NCI-H1436 (cell line): ENCODE measurements at regions not wholly inside any gene's neighbourhood (a gene's known extent, or its start where the extent isn't known, plus 50 kb on each side); places are given as distances from the start of the nearest gene placed in this dataset.
"Not testable (repeated sequence)": the region's sequence is repeated elsewhere in the genome, so short reads cannot be mapped to it uniquely, and the experiment has no call there.

Experiments used
- DNase-seq: peaks from one replicate; lab custom pipeline; 2025; lab: John Stamatoyannopoulos, UW

GRCh38 chr20:47927944-47928343 lies 142.7 kb upstream of the SULF2 start:
- no peak for DNase-seq

DNA sequence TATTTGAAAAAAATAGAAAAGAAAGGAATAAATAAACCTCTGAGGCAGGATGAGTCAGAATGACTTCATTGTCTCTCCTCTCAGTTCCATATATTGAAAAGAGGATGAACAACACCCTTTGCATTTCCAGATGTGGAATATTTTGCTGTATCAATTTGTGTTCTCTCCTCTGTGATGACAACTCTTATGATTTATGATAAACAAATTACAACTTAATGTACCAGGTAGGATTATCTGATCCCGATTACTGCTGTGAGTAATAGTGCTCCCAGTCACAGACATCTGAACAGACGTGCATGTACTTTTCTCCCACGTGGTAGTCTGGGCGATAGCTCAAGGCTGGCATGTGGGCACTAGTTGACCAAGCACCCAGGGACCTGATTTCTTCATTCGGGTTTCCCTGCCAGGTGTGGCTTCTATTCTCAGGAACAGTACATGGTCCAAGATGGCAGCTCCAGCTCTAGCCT lies 142.1 kb upstream of the SULF2 start:
- no peak for DNase-seq

DNA sequence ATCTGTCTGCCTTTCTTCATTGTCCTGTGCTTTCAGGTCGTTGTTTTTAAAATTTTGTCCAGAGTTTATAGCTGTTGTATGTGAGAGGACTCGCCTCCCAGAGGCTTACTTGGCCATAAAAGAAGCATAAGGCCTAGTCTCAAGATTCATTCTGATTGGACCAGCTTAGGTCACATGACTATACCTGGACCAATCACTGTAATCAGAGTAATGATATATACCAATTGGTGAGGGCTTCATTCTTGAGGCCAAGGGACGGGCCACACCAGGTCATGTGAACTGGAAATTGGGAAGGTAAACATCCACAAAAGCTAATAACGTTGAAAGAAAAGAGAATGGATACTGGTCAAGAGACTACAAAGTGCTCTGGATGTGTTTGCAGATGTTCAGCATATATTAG lies 141.4 kb upstream of the SULF2 start:
- no peak for DNase-seq

- DNase-seq, result no peak
Observed at GRCh38 chr20:47925593-47925992, 140.3 kb upstream of the SULF2 start.

GRCh38 chr20:47922269-47922668 lies 137.0 kb upstream of the SULF2 start:
- DNase-seq, result no peak

GRCh38 chr20:47921829-47922228 lies 136.5 kb upstream of the SULF2 start:
- not testable (repeated sequence) for DNase-seq

- no peak for DNase-seq
Observed at GRCh38 chr20:47921408-47921807, 136.1 kb upstream of the SULF2 start.

DNA sequence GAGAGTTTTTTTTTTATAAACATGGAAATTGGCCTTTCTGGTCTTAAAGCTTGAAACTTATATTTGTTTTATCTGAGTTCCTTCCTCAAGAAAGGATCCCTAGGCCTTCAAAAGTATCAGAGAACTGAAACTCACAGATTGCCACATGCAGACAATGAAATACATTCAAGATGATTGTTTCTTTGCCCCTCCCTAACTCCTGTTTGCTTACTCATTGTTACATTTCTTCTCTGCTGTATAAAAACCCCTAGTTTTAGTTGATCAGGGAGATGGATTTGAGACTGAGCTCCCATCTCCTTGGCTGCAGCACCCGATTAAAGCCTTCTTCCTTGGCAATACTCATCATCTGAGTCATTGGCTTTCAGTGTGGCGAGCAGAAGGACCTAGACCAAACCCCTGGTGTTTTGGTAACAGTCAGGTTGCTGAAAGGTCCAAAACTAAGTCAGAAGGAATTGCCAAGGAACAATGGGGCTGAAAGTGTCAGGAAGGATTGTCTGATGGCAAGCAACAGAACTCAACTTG lies 132.3 kb upstream of the SULF2 start:
- no peak for DNase-seq

DNA sequence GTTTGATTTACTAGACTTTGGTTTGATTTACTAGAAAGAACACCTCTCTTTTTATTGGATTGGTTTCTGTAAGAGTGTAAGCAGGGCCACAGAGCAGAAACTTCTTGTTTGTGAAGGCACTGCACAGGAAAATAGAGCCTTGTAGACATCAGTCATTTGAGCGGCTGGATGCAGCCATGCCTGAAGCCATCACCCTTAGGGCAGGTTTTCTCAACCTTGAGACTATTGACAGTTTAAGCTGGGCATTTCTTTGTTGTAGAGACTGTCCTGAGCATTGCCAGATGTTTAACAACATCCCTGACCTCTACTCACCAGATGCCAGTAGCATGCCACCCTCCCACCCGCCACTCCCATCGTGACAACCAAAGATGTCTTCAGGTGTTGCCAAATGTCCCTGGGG lies 130.2 kb upstream of the SULF2 start:
- DNase-seq, result no peak

- DNase-seq, result no peak
Observed at GRCh38 chr20:47914792-47915191, 129.5 kb upstream of the SULF2 start.

GRCh38 chr20:47912786-47913501 lies 127.7 kb upstream of the SULF2 start:
- not testable (repeated sequence) for DNase-seq

DNA sequence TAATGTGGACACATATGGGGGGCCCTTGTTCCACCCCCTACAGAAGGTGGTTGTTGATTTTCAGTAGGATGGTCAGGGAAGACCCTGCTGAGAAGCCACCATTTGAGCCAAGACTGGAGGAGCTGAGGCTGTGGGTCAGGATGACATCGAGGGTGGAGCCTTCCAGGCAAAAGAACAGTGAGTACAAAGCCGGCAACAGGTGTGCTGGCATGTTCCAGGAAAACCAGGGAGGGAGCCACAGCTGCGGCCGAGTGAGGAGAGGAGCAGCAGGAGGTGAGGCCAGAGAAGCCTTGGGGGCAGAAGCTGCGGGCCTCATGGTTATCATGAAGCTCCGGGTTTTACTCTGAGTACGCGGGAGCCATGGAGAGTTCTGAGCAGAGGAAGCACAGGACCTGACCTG lies 126.9 kb upstream of the SULF2 start:
- DNase-seq, result not testable (repeated sequence)

DNA sequence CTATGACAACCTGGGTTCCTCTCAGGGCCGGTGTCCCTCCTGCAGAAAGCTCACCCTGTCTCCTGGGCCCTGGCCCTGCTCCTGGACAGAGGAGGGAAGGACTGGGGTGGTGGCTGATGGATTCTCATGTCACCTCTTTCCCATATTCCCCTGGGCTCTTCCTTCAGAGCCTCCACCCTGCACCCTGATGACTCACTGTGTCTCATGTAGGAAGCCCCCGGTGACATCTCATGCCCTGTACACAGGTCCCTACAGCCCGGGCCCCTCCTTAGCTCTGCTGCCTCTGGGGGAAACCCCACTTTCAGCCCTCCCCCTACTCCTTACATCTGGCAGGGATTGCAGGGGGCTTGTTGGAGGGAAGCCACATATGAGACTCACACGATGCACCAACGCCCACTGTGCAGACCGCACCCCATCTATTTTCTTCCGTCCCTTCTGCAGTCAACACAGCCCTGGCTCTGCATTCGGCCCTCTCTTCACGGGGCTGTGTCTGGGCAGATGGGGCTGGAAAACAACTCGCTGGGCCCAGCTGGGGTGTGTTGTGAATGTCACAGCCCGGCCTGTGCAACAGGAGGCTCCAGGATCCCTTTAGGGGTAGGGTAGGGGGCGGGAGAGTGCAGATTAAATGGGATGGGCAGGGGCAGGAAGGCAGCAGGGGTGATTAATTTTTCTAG lies 124.6 kb upstream of the SULF2 start:
- DNase-seq, result not testable (repeated sequence)

DNA sequence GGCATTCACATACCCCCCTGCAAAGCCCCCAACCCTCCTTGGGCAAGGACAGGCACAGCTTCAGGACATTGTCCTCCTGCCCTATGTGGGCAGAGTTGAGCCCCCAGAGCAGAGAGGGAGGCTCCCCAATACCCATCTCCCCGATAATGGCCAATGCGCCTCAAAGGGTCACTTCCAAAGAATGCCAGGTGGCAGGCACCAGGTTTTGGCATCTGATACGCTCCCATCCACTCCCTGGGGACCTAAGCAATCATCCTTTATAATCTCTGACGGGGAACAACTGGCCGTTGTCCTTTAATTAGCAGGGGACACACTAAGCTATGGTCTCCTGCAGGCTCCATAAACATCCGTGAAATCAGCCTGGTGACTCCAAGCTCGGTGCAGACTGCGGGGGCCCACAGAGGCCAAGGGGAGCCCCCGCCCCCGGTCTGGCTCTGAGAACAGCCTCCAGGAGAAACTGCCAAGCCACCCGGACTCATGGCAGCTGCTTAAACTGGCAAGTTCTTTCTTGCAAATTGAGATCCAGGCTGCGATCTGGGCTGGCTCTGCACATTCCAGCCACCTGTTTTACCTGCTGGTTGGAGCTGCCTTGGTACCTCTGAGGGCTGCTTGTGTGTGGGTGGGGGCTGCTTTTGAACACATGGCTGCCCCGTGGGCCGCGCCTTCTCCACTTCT lies 123.2 kb upstream of the SULF2 start:
- not testable (repeated sequence) for DNase-seq

DNA sequence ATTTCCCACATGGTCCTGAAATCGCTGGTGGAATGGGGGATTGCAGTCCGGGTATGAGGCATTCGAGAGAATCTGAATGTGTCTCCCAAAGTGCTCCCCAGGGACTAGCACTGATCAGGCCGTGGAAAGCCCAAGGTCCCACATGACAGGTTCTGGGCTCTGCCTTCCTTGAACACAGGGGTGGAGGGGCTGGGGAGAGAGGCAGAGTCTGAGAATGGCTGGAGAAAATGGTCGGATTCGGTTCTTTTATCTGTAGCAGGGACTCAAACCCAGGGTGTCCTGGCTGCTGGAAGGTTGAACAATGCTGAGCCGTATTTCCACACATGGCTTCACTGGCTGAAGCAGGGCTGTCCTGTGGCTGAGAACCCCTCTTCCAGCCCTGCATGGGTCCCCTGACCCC lies 122.7 kb upstream of the SULF2 start:
- DNase-seq, result not testable (repeated sequence)

DNA sequence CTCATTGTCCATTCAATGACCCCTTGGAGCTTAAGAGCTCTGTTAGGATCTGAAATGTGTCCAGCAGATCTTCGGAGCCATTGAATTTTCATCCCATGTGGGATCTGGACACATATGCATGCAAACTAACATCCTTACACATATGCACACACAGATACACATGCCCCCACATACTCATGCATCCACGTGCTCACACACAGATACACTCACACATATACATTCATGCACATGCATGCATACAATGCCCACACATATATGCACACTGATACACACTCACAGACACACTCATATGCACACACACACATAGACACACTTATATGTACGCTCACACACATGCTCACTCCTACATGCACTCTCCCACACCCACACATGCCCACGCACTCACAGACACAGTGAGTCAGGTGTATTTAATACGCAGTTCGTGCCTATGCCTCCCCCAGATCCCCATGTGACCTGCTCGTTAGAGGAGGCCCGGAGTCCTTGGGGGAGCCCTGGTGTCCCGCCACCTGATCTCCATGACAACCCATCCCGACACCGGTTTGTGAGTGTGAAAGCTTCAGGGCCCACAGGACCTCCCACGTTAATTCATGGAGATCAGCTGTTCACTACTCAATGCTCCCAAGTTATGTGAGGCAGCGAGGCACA lies 121.9 kb upstream of the SULF2 start:
- DNase-seq, result no peak

- DNase-seq, result no peak
Observed at GRCh38 chr20:47906348-47906660, 121.0 kb upstream of the SULF2 start.

DNA sequence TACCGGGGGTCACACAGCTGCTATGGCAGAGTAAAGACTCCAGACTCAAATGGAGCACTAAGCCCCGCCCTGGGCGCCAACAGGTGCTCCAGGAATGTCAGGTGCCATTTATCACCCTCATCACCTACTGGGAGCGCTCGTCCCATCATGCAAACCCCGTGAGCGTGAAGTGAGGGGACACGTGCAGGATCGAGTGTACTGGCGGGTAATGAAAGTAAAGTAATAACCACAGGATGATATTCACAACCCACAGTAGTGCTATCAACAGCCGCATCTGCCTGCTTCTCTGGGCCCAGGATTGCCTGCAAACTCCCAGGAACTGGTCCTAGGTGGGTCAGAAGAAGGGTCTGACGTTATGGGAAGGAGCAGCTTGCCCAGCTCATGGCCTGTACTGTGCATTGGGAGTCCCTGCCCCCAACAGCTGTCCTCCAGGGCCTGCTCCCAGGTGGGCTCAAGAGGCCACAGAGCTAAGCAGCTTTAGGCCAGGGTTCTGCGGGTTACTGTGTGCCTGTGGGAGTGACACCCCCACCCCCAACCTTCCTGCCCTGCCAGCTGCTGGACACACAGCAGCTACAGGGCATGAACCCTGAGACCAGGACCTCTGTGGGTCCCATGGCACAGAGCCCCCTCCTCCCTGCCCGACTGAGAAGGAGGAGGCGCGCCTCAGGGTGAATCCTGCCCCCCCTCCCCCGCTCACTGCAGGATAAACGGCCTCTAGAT lies 120.5 kb upstream of the SULF2 start:
- no peak for DNase-seq

- DNase-seq, result not testable (repeated sequence)
Observed at GRCh38 chr20:47903009-47903408, 117.7 kb upstream of the SULF2 start.

DNA sequence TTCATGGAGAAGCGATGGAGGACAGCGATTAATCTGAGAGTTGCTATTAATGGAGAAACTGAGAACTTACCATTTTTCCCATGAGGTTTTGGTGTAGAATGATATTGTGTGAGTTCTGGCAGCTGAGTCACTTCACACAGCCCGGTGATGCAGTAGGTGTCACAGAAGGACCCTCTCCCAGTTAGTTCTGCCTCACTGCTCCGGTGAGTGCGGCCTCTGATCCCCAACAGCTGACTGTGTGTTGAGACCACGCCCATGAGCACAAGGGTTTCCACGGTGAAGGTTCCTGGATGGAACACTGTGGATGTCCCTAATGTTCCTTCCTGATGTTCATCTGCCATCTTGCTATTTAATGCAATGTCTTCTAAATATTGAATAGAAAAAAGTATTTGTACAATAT lies 114.0 kb upstream of the SULF2 start:
- not testable (repeated sequence) for DNase-seq

GRCh38 chr20:47897461-47897860 lies 112.2 kb upstream of the SULF2 start:
- DNase-seq, result no peak

GRCh38 chr20:47892681-47893080 lies 107.4 kb upstream of the SULF2 start:
- DNase-seq, result not testable (repeated sequence)
